Upper lobe of left lung (tissue), 4 donors: ENCODE measurements at regions not wholly inside any gene's neighbourhood (a gene's known extent, or its start where the extent isn't known, plus 50 kb on each side); places are given as distances from the start of the nearest gene placed in this dataset.

ENCODE experiments used
- CTCF ChIP-seq, 6 experiments: fragments of 450-650 bp in 4 of 6; fragments of 200-600 bp in 2 of 6; sonication (generic) in 2 of 6; IDR thresholded peaks; one replicate each; pipeline ENCODE4 v1.5.1; 2016 to 2019; ENCODE audit warnings: antibody characterized with exemption in 6 of 6
- POLR2A ChIP-seq, 4 donors: fragments of 450-650 bp; IDR thresholded peaks; one replicate each; pipeline ENCODE4 v1.5.1; 2016 to 2017; ENCODE audit warnings: antibody characterized with exemption in 4 of 4, mild to moderate bottlenecking in 2 of 4

DNA sequence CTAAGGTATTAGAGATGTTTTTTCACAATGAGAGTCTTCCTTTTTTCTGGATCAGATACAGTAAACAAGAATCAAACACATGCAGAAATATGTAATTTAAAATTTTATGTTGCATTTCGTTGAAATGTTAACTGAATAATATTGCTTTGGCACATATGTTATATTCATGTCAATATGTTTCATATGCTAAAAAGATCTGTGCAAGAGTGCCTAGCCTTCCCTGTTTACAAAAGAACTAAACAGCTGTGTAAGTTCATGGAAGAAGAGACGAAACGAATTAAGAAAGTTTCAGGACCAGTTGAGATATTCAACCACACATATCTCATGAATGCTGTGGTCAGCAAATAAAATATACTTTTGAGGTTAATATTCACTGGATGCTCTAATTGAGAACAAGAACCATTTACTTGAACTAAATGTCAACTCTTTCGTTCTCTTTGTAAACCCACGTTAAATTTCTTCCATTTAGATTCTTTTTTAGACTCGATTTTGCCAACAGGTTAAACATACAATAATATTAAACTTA lies 289.5 kb downstream of the FOXG1 start:
- TF ChIP-seq CTCF (IDR thresholded peaks at IDR 0.05): no peak
- TF ChIP-seq POLR2A (IDR thresholded peaks at IDR 0.05): no peak
